PFSK-1 (cell line): ENCODE measurements at regions not wholly inside any gene's neighbourhood (a gene's known extent, or its start where the extent isn't known, plus 50 kb on each side); places are given as distances from the start of the nearest gene placed in this dataset.

Experiments
- FOXP2 ChIP-seq: optimal IDR thresholded peaks from 2 replicates; pipeline ENCODE3; 2011; ENCODE audit warnings: borderline replicate concordance, control low read depth, inconsistent platforms; ENCODE audit not compliant: insufficient read depth; ENCODE audit errors: extremely low read length, extremely low read depth
- POLR2AphosphoS5 ChIP-seq: IDR thresholded peaks from 2 replicates; pipeline ENCODE4 v1.6.1; 2012; ENCODE audit warnings: low read depth, mild to moderate bottlenecking, control low read depth, low read length, moderate library complexity
- REST ChIP-seq, 2 experiments: IDR thresholded peaks; 2 replicates each; pipeline versions ENCODE4 v1.6.1 to v1.8.0; 2011 to 2012; ENCODE audit warnings: low read depth in 2 of 2, low read length in 2 of 2, control low read depth in 1 of 2, inconsistent platforms in 1 of 2, mild to moderate bottlenecking in 1 of 2, moderate library complexity in 1 of 2; ENCODE audit not compliant: insufficient read depth in 1 of 2
- SIN3A ChIP-seq: IDR thresholded peaks from 2 replicates; pipeline ENCODE4 v1.6.1; 2012; ENCODE audit warnings: mild to moderate bottlenecking, low read length, moderate library complexity, borderline replicate concordance; ENCODE audit not compliant: insufficient read depth
- TAF1 ChIP-seq: IDR thresholded peaks from 2 replicates; pipeline ENCODE4 v1.6.1; 2012; ENCODE audit warnings: low read length, control low read depth, borderline replicate concordance; ENCODE audit not compliant: insufficient read depth

GRCh38 chr10:123526356-123527064 lies 139.6 kb upstream of the GPR26 start:
- TF ChIP-seq REST (IDR thresholded peaks at IDR 0.05; ENCODE audit: insufficient read depth in 1 of 2, low read depth in 2 of 2, low read length in 2 of 2) (no peak), TAF1 (no peak), POLR2AphosphoS5 (no peak), FOXP2 (no peak), SIN3A (no peak)

GRCh38 chr10:123527151-123527550 lies 139.0 kb upstream of the GPR26 start:
- no peak for TF ChIP-seq SIN3A
- TF ChIP-seq FOXP2 = no peak
- no peak for TF ChIP-seq TAF1
- no peak for TF ChIP-seq POLR2AphosphoS5
- no peak for TF ChIP-seq REST (IDR thresholded peaks at IDR 0.05; ENCODE audit: insufficient read depth in 1 of 2, low read depth in 2 of 2, low read length in 2 of 2)

- TF ChIP-seq TAF1 (no peak), POLR2AphosphoS5 (no peak), FOXP2 (no peak), REST (IDR thresholded peaks at IDR 0.05; ENCODE audit: insufficient read depth in 1 of 2, low read depth in 2 of 2, low read length in 2 of 2) (no peak), SIN3A (no peak)
Observed at GRCh38 chr10:123529146-123529760, 136.9 kb upstream of the GPR26 start.

GRCh38 chr10:123530166-123530870 lies 135.8 kb upstream of the GPR26 start:
- TF ChIP-seq TAF1 (no peak), FOXP2 (no peak), REST (IDR thresholded peaks at IDR 0.05; ENCODE audit: insufficient read depth in 1 of 2, low read depth in 2 of 2, low read length in 2 of 2) (no peak), SIN3A (no peak), POLR2AphosphoS5 (no peak)
